ENCODE measurements at regions not wholly inside any gene's neighbourhood (a gene's known extent, or its start where the extent isn't known, plus 50 kb on each side); places are given as distances from the start of the nearest gene placed in this dataset.
A peak's percentile ranks its signal among the peaks of the same experiment; 100 is the strongest.

- no peak overlapping the region for H3K4me3 ChIP-seq (ENCODE audit: low read depth, low read length)
- no peak for DNase-seq (ENCODE audit: low read depth)
- TF ChIP-seq CTCF (conservative IDR thresholded peaks at IDR 0.05; ENCODE audit: low read depth, low read length): no peak
Observed at GRCh38 chrX:39818750-39819149, 279.0 kb downstream of the BCOR start.

GRCh38 chrX:39819921-39820849 is 277.6 kb downstream of the BCOR start:
- no peak for TF ChIP-seq CTCF (conservative IDR thresholded peaks at IDR 0.05; ENCODE audit: low read depth, low read length)
- DNase-seq (ENCODE audit: low read depth): no peak
- H3K4me3 ChIP-seq (ENCODE audit: low read depth, low read length): peak overlapping the region; percentile 50

GRCh38 chrX:39820938-39821708 is 276.6 kb downstream of the BCOR start:
- peak overlapping the region; percentile 50 for H3K4me3 ChIP-seq (ENCODE audit: low read depth, low read length)
- no peak for TF ChIP-seq CTCF (conservative IDR thresholded peaks at IDR 0.05; ENCODE audit: low read depth, low read length)
- no peak for DNase-seq (ENCODE audit: low read depth)

GRCh38 chrX:39821709-39822095 is 276.1 kb downstream of the BCOR start:
- H3K4me3 ChIP-seq (ENCODE audit: low read depth, low read length): peak overlapping the region; percentile 50
- TF ChIP-seq CTCF (conservative IDR thresholded peaks at IDR 0.05; ENCODE audit: low read depth, low read length): no peak

GRCh38 chrX:39822133-39822748 is 275.5 kb downstream of the BCOR start:
- TF ChIP-seq CTCF (conservative IDR thresholded peaks at IDR 0.05; ENCODE audit: low read depth, low read length): no peak
- DNase-seq (ENCODE audit: low read depth): no peak

More at GRCh38 chrX:39821709-39822095, 276.1 kb downstream of the BCOR start:
- no peak for DNase-seq (ENCODE audit: low read depth)

GRCh38 chrX:39823424-39823823 is 274.3 kb downstream of the BCOR start:
- no peak for TF ChIP-seq CTCF (conservative IDR thresholded peaks at IDR 0.05; ENCODE audit: low read depth, low read length)
- no peak overlapping the region for H3K4me3 ChIP-seq (ENCODE audit: low read depth, low read length)
- no peak for DNase-seq (ENCODE audit: low read depth)

More at GRCh38 chrX:39822133-39822748, 275.5 kb downstream of the BCOR start:
- no peak overlapping the region for H3K4me3 ChIP-seq (ENCODE audit: low read depth, low read length)

Data from choroid plexus epithelial cell (primary cell).